GM21528 (cell line): ENCODE measurements at regions not wholly inside any gene's neighbourhood (a gene's known extent, or its start where the extent isn't known, plus 50 kb on each side); places are given as distances from the start of the nearest gene placed in this dataset.

Source experiments
- ATAC-seq: cut with Tn5 transposase; IDR thresholded peaks from one replicate; pipeline ENCODE4 v1.9.1; 2021; ENCODE audit warnings: mild to moderate bottlenecking, moderate library complexity; ENCODE audit not compliant: unreplicated experiment, low FRiP score

- no peak for ATAC-seq
Observed at GRCh38 chr6:40803897-40804702, 216.9 kb upstream of the LRFN2 start.

DNA sequence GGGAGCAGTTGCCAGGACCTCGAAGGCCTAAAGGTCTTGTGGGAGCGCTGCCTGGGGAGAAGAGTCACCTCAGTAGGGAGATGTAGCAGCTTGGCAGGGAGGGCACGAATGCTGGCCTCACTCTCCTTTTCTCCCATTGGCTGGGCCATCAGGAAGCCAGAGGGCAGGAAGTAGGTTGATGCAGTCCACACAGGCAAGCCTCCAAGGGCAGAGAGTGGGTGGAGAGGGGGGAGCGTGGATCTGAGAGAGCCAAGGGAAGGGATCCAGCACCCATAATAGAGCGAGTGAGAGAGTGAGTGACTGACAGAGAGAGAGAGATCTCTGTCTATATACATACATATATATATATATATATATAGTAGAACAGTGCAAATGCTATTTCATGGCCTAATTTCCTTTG lies 215.3 kb upstream of the LRFN2 start:
- no peak for ATAC-seq

GRCh38 chr6:40799296-40800140 lies 212.4 kb upstream of the LRFN2 start:
- no peak for ATAC-seq

- no peak for ATAC-seq
Observed at GRCh38 chr6:40798069-40798770, 211.1 kb upstream of the LRFN2 start.

DNA sequence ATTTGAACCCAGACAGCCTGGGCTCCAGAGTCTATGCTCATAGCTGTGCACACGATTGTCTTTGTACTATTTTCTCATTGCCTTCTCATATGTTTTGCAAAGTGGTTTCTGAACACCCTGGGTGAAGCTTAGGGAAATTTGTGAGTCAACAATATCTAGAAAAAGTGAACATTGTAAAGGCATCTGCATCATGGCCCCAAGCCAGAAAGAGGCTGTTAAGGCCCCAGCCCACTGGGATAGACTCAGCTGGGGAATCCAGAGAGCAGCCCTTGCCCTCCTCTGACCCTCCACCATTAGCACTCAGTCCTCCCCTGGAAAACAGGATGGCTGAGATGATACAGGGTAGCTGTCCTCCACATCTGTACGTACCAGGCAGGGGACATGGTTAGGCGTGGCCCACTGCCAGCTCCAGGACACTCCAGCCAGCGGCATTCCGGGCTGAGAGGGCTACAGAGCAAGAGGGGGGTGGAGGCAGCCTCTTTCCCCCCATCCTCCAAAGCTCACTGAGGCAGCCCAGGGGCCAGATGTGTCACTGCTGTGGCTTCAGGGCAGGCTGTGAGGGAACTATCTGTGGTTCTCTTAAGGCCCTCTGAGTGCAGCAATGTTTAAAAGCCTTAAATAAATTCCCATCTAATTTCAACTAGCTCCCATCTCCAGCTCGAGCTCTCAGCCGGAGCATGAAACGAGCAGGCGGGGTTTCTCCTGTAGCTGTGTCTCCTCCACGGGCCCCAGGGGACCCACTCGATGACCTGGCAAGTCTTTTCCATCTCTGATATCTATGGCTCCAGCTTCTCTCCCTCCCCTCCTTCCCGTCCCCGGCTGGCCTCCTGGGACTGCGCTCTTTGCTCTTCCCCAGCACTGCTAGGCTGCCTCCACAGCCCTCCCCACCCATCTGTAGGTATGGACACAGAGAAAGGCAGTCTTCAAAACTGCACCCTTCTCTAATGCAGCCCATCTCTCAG lies 209.4 kb upstream of the LRFN2 start:
- ATAC-seq: no peak

GRCh38 chr6:40794586-40794985 lies 207.4 kb upstream of the LRFN2 start:
- no peak for ATAC-seq

DNA sequence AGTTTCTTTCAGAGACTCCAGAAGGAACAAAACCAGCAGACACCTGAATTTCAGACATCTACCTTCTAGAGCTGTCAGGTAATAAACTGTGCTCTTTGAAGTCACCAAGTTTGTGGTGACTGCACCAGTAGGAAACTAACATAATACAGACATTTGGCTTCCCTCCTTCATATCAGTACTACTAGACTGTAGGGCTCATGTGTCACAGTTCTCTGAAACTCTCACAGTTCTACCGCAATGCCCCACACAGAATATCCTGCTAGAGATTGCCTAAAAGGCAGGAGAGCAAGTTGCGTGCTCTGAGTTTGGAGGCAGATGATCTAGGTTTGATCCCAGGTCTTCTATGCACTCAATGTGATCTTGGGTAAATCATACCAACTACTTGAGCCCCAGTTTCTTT lies 205.0 kb upstream of the LRFN2 start:
- ATAC-seq: no peak

- no peak for ATAC-seq
Observed at GRCh38 chr6:40791004-40791403, 203.8 kb upstream of the LRFN2 start.

- no peak for ATAC-seq
Observed at GRCh38 chr6:40788661-40789655, 201.8 kb upstream of the LRFN2 start.

DNA sequence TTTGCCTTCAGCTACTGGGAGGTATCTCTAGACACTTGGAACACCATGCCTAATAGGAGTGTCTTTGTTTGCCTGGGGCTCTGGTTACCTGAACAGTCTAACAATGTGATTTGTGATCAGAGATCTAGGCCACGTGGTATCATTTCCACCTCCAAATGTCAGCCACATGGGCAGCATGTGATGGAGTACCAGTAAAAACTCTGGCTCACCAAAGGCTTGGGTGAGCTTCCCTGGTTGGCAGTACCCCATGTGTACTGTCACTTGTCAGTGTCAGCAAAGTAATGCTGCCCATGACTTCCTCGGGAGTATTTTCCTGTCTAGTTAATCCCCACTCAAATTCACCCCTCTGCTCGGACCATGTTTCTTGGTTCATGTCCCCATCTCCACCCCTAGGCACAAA lies 195.2 kb upstream of the LRFN2 start:
- ATAC-seq: no peak

DNA sequence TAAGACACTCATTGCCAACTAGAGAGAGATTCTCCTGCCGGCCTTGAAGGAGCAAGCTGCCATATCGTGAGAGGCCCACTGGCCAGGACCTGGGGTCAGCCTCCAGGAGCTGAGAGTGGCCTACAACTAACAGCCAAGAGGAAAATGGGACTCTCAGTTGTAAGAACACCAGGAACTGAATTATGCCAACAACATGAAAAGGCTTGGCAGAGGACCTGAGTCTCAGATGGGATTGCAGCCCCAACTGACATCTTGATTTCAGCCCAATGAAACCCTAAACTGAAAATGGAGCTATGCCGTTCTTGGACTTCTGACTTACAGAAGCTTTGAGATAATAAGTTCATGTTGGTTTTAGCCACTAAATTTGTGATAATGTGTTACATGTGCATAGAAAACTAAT lies 193.5 kb upstream of the LRFN2 start:
- no peak for ATAC-seq

DNA sequence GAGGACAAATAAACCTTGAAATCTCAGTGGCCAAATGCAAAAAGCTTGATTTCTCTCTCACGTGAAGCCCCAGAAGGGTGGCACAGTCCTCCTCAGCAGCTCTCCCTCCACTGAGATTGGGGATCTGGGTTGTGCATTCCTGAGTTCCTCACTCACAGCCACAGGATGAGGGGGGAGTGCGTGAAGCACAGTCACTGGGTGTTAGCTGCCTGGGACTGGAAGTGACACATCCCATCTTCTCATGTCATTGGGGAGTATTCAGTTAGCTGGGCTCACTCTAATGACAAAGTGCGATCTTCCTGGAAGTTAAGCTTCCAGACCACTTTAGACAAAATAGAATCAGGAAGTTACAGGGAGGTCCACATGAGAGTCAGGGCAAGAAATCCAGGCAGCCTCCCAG lies 192.2 kb upstream of the LRFN2 start:
- no peak for ATAC-seq

GRCh38 chr6:40778918-40779317 lies 191.8 kb upstream of the LRFN2 start:
- ATAC-seq: no peak

GRCh38 chr6:40778196-40778595 lies 191.0 kb upstream of the LRFN2 start:
- ATAC-seq: no peak

GRCh38 chr6:40774932-40775331 lies 187.8 kb upstream of the LRFN2 start:
- no peak for ATAC-seq

DNA sequence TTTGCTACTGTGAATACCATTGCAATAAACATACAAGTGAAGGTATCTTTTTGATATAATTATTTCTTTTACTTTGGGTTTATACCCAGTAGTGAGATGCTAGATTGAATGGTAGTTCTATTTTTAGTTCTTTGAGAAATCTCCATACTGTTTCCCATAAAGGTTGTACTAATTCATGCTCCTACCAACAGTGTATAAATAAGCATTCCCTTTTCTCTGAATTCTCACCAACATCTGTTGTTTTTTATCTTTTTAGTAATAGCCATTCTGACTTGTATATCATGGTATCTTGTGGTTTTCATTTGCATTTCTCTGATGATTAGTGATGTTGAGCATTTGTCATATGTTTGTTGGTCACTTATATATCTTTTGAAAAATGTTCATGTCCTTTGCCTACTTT lies 183.6 kb upstream of the LRFN2 start:
- no peak for ATAC-seq

- no peak for ATAC-seq
Observed at GRCh38 chr6:40764726-40765125, 177.6 kb upstream of the LRFN2 start.

DNA sequence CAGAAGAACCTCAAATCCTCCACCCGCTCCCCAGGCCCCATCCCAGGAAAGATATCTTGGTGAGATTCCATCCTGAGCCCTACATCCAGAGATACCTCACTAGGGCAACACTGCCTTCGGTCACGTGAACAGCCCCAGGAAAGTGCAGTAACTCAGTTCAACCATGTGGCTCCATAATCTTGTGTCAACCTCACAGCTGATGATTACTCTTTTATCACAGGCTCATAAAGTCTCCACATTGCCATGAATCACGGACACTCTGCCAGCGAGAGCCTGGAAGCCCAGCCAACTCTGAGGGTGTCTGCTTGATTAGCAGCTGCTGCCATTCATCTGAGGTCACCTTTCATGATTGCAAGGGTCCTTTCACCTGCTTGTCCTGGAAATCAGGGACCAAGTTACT lies 175.8 kb upstream of the LRFN2 start:
- no peak for ATAC-seq

DNA sequence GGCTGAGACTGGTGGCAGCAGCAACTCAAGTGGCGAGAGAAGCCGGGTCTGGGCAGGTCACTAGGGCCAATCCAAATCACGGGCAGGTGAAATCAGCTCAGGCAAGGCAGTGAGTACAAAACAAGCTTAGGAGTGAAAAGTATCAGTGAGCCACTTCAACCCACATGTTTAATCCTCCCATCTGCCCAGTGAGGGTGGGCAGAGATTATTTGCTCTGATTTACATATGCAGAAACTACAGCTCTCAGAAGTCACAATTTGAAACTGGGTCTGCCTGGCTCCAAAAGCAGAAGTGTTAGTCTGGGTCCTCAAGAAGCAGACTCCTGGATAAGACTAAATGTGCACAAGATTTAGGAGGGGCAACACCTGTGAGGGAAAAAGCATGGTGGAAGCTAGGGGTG lies 173.7 kb upstream of the LRFN2 start:
- ATAC-seq: no peak
